Body of pancreas (tissue), 4 donors: ENCODE measurements at regions not wholly inside any gene's neighbourhood (a gene's known extent, or its start where the extent isn't known, plus 50 kb on each side); places are given as distances from the start of the nearest gene placed in this dataset.

Experiments used
- ATAC-seq: fragments of 150-250 bp; one replicate; pipeline ENCODE4 v1.9.1; 2016
- DNase-seq, 4 donors: peaks; one replicate each; pipeline ENCODE4 v3.0.0-alpha.2; 2019
- H3K27ac ChIP-seq, 4 donors: fragments of 200-600 bp; sonication (generic); 1 replicate in 3 of 4; 2 replicates in 1 of 4; pipeline versions ENCODE4 v1.5.1 to v1.6.1; 2016 to 2019; ENCODE audit warnings: mild to moderate bottlenecking in 1 of 4, mixed read lengths in 1 of 4, moderate library complexity in 1 of 4
- H3K27me3 ChIP-seq, 2 donors: fragments of 200-600 bp; sonication (generic); one replicate each; pipeline ENCODE4 v1.6.0; 2016; ENCODE audit warnings: mild to moderate bottlenecking in 1 of 2
- H3K36me3 ChIP-seq, 2 donors: fragments of 200-600 bp; sonication (generic); replicated peaks in 1 of 2; 2 replicates each; pipeline ENCODE4 v1.5.1; 2016; ENCODE audit warnings: low read depth in 2 of 2; ENCODE audit not compliant: insufficient read depth in 1 of 2
- H3K4me1 ChIP-seq: fragments of 200-600 bp; sonication (generic); one replicate; pipeline ENCODE4 v1.6.0; 2016
- H3K4me3 ChIP-seq, 2 donors: fragments of 200-600 bp; sonication (generic); 1 replicate in 1 of 2; 2 replicates in 1 of 2; pipeline ENCODE4 v1.5.1; 2016 to 2019
- H3K9me3 ChIP-seq, 3 donors: fragments of 200-600 bp; sonication (generic); 1 replicate in 2 of 3; 2 replicates in 1 of 3; pipeline ENCODE4 v1.5.1; 2016
- CTCF ChIP-seq, 7 experiments: fragments of 450-650 bp in 4 of 7; fragments of 200-600 bp in 3 of 7; sonication (generic) in 3 of 7; IDR thresholded peaks; one replicate each; pipeline ENCODE4 v1.5.1; 2016 to 2019; ENCODE audit warnings: antibody characterized with exemption in 7 of 7
- POLR2A ChIP-seq, 3 donors: fragments of 450-650 bp; IDR thresholded peaks; one replicate each; pipeline ENCODE4 v1.6.1; 2016; ENCODE audit warnings: antibody characterized with exemption in 3 of 3, mild to moderate bottlenecking in 2 of 3
- WGBS, 2 donors: methylation state at CpG; one replicate each; pipeline ENCODE4 v1.1.5; 2017; 5-methylcytosine and 5-hydroxymethylcytosine counted together
- intact Hi-C: fragments of 100-400 bp; cut with DNase I; formaldehyde crosslinking; loops from one replicate; pipeline ENCODE4 v1.15.1; 2023

DNA sequence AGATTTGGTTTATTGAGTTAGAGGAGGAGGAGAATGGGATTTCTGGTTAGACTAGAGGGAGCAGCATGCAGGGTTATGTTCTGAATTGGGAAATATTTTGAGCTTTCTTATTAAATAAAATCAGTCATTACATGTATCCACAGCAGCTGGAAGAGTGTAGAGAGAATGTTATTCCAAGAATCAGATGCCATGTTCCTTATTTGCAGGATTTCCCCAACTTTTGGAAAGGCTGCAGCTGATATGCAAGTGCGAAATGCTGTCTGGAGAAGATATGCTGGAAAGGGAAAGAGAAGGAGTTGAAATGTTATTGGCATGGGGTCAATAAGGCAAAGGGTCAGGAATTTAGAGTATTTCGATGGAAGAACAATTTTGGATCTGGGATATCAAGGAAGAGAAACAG lies 255.8 kb downstream of the MTX2 start:
- intact Hi-C loops, result no loop called here
- WGBS, 2 donors, result 65 to 66% methylated on average over 2 of the region's 2 CpGs
- ATAC-seq, result no peak

DNA sequence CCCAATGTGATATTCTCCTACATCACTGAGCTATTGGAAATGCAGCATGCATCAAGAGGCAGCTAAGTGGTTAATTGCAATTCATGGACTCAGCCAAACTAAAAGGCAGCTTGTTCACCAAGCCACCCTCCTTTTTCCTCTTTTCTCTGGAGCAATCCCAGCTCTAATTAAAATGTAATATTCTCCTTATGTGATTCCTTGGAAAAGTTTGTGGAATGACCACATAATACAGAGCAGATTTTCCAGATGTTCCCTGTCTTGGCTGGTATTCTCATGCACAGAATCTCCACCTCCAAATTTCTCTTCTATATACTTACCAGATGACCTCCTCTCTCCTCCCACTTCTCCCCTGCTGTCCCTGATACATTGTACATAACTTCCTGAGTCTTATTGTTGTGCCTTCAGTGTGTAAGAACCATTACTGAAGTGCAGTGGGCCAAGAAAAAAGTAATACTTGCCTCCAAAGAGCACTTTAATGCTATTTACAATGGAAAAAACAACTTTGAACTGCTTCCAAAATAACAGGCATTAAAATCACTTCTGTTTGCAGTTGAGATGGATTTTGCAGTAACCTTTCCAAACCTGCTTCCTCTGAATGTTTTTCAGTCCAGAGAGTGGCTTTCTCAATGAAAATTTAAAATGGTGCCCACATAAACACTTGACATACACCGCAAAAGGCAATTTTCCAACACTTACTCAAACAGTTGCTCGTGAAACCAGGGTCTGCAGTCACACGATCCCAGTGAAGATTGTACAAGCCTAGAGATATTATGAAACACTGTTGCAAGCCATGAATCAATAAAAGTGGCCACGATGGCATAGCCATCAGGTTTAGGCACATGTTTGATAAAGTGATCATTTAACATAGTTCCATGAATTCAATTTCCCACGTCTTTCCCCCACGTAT lies 258.0 kb downstream of the MTX2 start:
- TF ChIP-seq POLR2A (IDR thresholded peaks at IDR 0.05) (no peak), CTCF (IDR thresholded peaks at IDR 0.05) (no peak)
- Histone ChIP-seq H3K36me3 (no peaks in the 10 kb centered on the region), H3K4me1 (no peaks in the 10 kb centered on the region), H3K9me3 (no peaks in the 10 kb centered on the region), H3K27me3 (no peaks in the 10 kb centered on the region), H3K4me3 (no peak overlapping the region), H3K27ac (no peak overlapping the region)
- 44 to 48% methylated on average over 6 of the region's 6 CpGs for WGBS, 2 donors
- ATAC-seq (no peak), DNase-seq (no peak)
- intact Hi-C loops, result no loop called here

More for the DNA sequence above, 255.8 kb downstream of the MTX2 start:
- Histone ChIP-seq H3K4me1 (no peaks in the 10 kb centered on the region), H3K27me3 (no peaks in the 10 kb centered on the region), H3K27ac (no peak overlapping the region), H3K4me3 (no peak overlapping the region), H3K9me3 (no peaks in the 10 kb centered on the region), H3K36me3 (no peaks in the 10 kb centered on the region)
- no peak for DNase-seq
- TF ChIP-seq POLR2A (IDR thresholded peaks at IDR 0.05) (no peak), CTCF (IDR thresholded peaks at IDR 0.05) (no peak)

DNA sequence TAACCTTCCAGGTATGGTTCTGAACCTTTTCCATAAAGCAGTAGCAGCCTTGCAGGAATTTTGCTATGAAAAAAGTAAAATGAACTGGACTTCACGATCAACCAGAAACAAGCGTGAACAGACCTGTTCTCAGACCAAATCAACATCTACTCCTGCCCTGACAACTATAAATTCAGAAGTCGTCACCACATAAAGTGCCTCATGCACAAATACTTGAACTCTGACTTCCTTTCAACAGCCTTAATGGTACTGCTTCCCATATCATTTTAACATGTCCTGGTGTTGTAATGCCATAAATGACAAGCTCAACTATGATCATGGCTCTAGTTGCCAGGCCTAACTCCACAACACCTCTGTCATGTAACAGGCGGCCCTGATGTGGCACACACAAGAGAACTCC lies 262.4 kb downstream of the MTX2 start:
- Histone ChIP-seq H3K4me3 (no peak overlapping the region), H3K27ac (no peak overlapping the region), H3K9me3 (no peaks in the 10 kb centered on the region), H3K27me3 (no peaks in the 10 kb centered on the region), H3K4me1 (no peaks in the 10 kb centered on the region), H3K36me3 (no peaks in the 10 kb centered on the region)
- TF ChIP-seq POLR2A (IDR thresholded peaks at IDR 0.05) (no peak), CTCF (IDR thresholded peaks at IDR 0.05) (no peak)
- WGBS, 2 donors, result 75 to 80% methylated on average over 4 of the region's 4 CpGs
- intact Hi-C loops, result no loop called here
- ATAC-seq (no peak), DNase-seq (no peak)

DNA sequence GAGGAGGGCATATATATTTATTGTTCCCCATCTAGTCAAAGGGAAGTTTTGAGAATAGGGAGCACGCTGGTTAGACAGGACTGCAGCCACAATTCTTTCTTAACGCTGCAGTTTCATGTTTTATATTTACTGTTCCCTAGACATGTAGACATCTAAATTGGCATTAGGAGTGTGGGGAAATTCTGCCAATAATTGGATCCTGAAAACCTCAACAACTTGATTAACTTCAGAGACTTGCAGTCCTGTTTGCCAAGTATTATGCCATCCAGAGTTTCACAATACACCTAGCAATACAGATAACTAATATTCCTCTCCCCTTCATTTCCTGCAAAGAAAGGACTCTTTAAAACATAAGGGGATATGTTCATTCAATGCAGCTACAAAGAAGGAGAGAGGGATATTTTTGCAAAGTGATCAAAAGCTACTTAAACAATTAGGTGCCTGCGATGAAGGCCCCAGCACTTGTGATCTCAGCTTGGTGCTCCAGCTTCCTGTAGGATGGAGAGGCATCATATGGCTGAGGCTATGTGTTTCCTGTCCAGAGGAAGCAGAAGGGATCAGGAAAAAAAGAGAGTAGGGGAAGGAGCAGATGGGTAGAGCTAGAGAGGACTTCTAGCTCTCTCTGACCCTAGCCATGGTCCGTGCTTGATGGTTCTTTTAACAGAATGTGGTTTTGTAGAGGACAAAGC lies 264.4 kb downstream of the MTX2 start:
- ATAC-seq (no peak), DNase-seq (no peak)
- no peak for TF ChIP-seq POLR2A (IDR thresholded peaks at IDR 0.05)
- Histone ChIP-seq H3K4me3 (no peak overlapping the region), H3K4me1 (no peaks in the 10 kb centered on the region), H3K27me3 (no peaks in the 10 kb centered on the region), H3K27ac (no peak overlapping the region), H3K9me3 (no peaks in the 10 kb centered on the region), H3K36me3 (no peaks in the 10 kb centered on the region)
- 72 to 79% methylated on average over 4 of the region's 4 CpGs for WGBS, 2 donors
- intact Hi-C loops, result no loop called here

DNA sequence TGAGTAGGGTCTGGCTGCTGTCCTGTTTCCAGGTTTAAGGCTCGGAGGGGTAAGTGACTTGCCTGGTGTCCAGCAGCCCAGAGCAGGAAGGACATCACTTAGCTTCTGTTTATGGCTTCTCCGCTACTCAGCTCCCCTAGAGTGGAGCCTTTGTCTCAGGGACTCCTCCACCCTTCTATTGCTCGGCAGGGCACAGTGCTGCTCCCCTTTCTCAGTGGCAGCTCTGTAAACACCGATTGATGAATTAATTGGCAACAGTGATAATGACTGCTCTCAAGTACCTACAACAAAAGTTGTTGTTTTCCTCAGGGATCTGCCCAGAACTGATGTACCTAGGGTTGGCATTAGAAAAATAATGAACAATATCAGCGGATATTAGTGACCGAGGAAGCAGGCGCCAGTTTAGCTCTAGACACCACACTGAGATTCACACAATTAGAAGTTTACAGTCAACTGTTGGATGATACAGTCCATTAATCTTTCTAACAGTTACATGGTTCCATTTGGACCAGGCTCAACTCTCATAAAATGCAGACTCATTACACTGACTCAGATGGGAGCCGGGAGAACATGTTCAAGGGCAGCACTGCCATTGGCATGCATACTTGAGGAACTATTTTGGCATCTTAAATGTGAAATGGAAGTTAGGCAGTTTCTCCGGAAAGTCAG lies 265.7 kb downstream of the MTX2 start:
- WGBS, 2 donors, result 61 to 62% methylated on average over 9 of the region's 9 CpGs

More for the DNA sequence above, 265.7 kb downstream of the MTX2 start:
- TF ChIP-seq POLR2A (IDR thresholded peaks at IDR 0.05) (no peak), CTCF (IDR thresholded peaks at IDR 0.05) (no peak)
- H3K4me3 ChIP-seq, result no peak overlapping the region
- no peaks in the 10 kb centered on the region for H3K36me3 ChIP-seq
- intact Hi-C loops, result no loop called here
- ATAC-seq, result no peak
- no peak for DNase-seq
- H3K4me1 ChIP-seq, result no peaks in the 10 kb centered on the region
- H3K27ac ChIP-seq, result no peak overlapping the region
- no peaks in the 10 kb centered on the region for H3K27me3 ChIP-seq
- no peaks in the 10 kb centered on the region for H3K9me3 ChIP-seq
